ENCODE measurements at regions not wholly inside any gene's neighbourhood (a gene's known extent, or its start where the extent isn't known, plus 50 kb on each side); places are given as distances from the start of the nearest gene placed in this dataset.

GRCh38 chr2:144597388-144597787 lies 77.5 kb upstream of the ZEB2 start:
- H3K4me3 ChIP-seq (replicated peaks in 1 of 2; ENCODE audit: low read depth in 1 of 2, low read length in 2 of 2), result no peak overlapping the region
- H3K9me2 ChIP-seq (ENCODE audit: insufficient read depth), result no peaks in the 10 kb centered on the region
- no TSS peak for BruUV-seq (replicated peaks)
- CTCF ChIA-PET, result no interaction called here
- no peaks in the 10 kb centered on the region for H3K36me3 ChIP-seq (ENCODE audit: control insufficient read depth in 1 of 2, insufficient read depth in 2 of 2, low read length in 2 of 2)
- no peaks in the 10 kb centered on the region for H3K4me1 ChIP-seq (ENCODE audit: control insufficient read depth in 1 of 2, insufficient read depth in 2 of 2, low read length in 2 of 2)
- no peaks in the 10 kb centered on the region for H4K20me1 ChIP-seq (ENCODE audit: insufficient read depth)
- DNase-seq (ENCODE audit: low read depth, low spot score) (no peak), ATAC-seq (no peak)
- POLR2A ChIA-PET, result no interaction called here
- no peak overlapping the region for H3K9ac ChIP-seq (ENCODE audit: low read length)
- H3K27ac ChIP-seq (ENCODE audit: low read depth, low read length), result no peak overlapping the region
- RAD21 ChIA-PET (ENCODE audit: low non-redundant PET in 1 of 2, low total read pairs in 2 of 2, uncharacterized antibody in 2 of 2, unreplicated experiment in 2 of 2), result no interaction called here
- H3K27me3 ChIP-seq (ENCODE audit: insufficient read depth, low read length), result no peaks in the 10 kb centered on the region
- no peaks in the 10 kb centered on the region for H3K9me3 ChIP-seq (ENCODE audit: control insufficient read depth in 1 of 2, insufficient read depth in 1 of 2, low read depth in 1 of 2, low read length in 2 of 2)
- intact Hi-C loops (cut with micrococcal nuclease), result no loop called here
- no peak for TF ChIP-seq ZBTB33 (IDR thresholded peaks at IDR 0.05; ENCODE audit: extremely low read depth, insufficient replicate concordance, low read length)
- TF ChIP-seq CBX3 (IDR thresholded peaks at IDR 0.05; ENCODE audit: low read depth), result no peak
- no peak for TF ChIP-seq REST (IDR thresholded peaks at IDR 0.05; ENCODE audit: low read depth)
- no peak for TF ChIP-seq TCF7L2 (IDR thresholded peaks at IDR 0.05; ENCODE audit: borderline replicate concordance, extremely low read depth, insufficient read depth, insufficient read length)
- no peak for TF ChIP-seq FOSL1 (IDR thresholded peaks at IDR 0.05; ENCODE audit: low read depth)
- TF ChIP-seq JUND (IDR thresholded peaks at IDR 0.05), result no peak
- no peak for TF ChIP-seq POLR2A (IDR thresholded peaks at IDR 0.05; ENCODE audit: borderline replicate concordance, extremely low read depth, insufficient read depth, insufficient read length)
- no peak overlapping the region for H3K4me2 ChIP-seq (ENCODE audit: low read length)
- H3K79me2 ChIP-seq (ENCODE audit: insufficient read depth, low read length), result no peaks in the 10 kb centered on the region
- H2AFZ ChIP-seq (ENCODE audit: low read depth, low read length, poor library complexity, severe bottlenecking), result no peak overlapping the region
